SKM-1 (cell line): ENCODE measurements at regions not wholly inside any gene's neighbourhood (a gene's known extent, or its start where the extent isn't known, plus 50 kb on each side); places are given as distances from the start of the nearest gene placed in this dataset.

Experiments
- DNase-seq: peaks from one replicate; lab custom pipeline; 2025; ENCODE audit not compliant: unreplicated experiment; lab: John Stamatoyannopoulos, UW

DNA sequence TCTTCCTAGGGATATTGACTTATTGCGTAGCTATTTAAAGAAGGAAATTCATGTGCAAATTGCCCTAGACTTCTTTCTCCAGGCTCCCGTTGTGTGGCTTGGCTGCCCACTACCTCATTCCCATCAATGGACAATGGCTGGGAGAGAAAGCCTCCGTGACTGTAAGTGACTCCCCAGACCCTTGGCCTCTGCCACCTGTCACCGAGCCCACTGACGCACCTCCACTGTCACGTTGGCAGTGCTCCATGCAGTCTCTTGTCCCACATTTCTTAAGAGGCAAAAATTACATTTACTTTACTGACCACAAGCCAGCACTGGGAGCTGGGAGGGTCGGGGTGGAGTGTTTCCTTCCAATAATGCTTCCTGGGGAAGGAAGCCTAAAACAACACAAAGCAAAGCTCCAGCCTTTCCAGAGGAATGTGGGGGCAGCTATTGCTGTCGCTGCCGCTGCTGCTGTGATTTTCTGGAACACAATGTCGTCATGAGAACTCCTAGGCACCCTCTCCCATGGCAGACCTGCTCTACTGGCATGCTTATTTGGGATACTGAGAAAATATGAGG lies 89.7 kb upstream of the STEAP1B start:
- no peak for DNase-seq

DNA sequence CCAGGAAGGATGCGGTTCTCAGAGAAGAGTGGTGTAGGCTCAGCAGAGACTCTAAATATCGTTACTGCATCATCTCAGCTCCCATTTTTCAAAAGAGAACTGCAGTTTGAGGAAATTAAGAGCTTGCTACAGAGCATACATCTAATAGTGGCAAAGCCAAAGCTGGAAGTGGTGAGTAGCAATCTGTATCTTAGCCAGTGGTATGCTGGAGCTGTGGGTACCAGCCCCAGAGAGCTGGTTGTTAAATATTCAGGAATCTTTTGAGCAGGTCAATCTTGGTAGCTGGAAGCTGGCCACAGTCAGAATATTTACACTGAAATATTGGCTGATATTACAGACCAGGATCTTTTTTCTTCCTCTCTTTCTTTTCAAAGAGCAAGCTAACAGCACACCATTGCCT lies 88.4 kb upstream of the STEAP1B start:
- no peak for DNase-seq

DNA sequence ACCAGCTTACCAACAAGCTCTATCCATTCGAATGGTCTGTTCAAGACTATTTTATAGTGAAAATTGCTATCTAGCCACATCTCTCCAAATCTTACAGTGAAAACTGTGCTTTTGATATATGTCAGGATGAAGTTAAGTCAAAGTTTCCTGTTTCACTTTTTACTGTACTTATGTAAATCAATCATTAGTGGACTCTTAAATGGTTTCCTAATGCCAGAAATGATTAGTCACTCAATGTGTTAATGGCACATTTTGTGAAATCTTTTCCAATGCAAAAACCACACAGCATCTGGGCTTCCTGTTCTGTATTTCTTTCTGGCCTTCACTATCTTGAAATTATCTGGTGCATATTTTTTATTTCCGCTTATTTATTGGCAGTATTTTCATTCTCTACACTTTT lies 87.3 kb upstream of the STEAP1B start:
- DNase-seq: no peak

DNA sequence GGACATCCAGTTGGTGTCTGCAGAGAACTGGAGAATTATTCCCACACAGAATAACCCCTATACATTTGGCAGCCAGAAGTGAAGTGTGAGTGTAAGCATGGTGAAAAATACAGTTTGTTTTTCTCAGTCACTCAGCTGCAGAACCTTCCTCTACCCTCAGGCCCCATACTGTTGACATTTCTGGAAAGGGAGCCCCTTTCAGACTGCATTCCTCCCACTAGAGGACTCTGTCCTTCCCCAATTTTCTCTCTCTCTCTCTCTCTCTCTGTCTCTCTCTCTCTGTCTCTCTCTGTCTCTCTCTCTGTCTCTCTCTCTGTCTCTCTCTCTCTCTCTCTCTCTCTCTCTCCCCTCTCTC lies 86.8 kb upstream of the STEAP1B start:
- DNase-seq: no peak

DNA sequence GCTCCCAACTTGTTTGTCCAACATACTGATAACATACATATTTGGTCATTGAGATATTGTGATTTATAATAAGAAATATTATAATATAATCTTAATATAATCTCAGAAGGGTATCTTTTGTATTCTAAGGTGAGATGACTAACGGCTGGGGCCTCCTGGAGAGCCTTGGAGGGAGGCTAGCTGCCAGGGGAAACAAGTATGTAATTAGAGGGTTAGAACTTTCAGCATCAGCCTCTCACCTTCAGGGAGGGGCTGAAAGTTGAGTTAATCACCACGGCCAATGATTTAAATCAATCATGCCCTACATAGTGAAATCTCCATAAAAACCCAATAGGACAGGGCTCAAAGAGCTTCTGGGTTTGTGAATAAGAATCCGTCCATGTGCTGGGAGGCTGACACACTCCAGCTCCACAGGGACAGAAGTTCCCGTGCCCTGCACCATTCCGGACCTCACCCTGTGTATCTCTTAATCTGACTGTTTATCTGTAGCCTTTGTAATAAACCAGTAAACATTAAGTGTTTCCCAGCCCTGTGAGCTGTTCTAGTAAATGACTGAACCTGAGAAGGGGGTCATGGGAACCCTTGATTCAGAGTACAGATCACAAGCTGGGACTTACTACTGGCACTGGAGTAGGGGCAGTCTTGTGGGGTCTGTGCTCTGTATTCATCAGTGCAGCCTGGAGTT lies 86.3 kb upstream of the STEAP1B start:
- no peak for DNase-seq

DNA sequence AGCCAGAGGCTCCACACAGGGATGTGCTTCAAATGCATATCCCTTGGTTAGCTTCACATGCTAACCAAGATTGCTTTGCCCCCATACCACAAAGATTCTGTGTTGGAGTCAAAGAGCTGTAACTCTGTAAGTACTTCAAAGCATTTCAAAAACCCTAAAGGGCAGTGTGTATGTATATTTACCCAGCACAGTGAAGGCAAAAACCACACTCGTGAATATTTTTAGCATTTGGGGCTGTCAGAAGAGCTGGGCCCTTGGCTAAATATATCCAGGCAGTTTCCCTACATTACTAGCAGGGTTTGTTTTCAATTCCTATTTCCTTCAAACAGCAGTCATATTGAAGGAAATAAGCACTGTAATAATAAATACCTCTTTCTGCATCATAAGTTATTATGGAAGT lies 84.2 kb upstream of the STEAP1B start:
- DNase-seq: no peak

DNA sequence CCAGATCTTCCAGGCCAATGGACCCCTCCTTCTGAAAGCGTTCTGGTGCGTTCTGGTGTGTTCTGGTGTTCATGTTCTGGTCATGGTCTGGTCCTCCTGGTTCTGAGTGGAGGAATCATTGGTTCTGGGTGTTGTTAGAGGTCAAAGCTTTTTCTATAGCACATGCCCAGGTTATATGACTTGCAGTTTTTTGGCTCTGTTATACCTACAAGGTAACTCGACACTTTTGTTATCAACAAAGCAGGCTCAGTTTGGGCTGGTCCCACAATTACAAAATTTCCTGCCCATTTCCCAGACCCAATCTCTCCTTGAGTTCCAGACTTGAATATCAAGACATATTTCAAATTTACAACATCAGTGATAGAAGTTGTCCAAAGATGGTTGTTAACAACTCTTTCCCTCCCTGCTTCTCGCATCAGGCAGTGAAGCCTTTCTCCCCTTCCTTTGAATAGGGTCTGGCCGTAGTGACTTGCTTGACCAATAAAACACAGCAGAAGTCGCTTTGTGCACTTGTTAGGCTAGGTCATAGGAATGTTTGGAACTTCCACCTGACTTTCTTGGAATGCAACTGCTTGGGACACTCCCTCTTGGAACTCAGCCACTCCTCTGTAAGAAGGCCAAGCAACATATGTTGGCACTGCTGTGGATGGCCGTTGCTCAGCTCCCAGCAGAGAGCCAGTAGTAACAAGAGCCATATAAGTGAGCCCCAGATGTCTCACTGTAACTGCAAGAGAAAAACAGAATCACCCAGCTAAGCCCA lies 83.1 kb upstream of the STEAP1B start:
- no peak for DNase-seq

DNA sequence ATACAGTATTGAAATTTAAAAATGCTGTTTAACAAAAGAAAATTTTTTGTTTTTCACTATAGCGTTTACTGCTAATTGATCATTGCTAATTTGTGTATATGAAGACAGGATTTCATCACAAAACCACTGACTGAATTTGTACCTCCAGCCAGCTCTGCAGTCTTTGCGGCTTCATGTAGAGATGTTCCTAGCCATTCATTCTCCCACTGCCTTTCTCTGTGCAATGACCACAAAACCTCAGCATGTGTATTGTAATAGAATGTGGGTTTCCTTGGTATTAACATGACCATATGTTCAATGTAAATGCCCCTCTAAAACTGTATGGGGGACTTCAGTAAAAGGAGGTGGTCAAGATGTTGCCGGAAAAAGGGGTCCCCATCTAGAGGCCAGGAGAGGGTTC lies 81.1 kb upstream of the STEAP1B start:
- DNase-seq: no peak

DNA sequence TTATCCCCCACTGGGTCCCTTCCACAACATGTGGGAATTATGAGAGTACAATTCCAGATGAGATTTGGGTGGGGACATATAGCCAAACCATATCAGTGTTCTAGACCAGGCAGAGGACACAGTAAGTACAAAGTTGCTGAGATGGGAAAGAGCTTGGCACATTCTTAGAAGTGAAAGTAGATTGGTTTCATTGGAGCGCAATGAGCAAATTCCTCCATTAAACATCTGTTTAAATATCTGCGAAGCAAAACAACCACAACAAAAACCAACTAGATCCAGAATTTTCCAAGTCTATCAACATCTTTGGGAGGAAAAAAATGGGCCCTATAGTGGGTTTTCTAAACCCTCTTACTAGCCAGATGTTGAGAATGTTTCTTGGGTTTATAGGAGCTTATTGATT lies 80.0 kb upstream of the STEAP1B start:
- no peak for DNase-seq

DNA sequence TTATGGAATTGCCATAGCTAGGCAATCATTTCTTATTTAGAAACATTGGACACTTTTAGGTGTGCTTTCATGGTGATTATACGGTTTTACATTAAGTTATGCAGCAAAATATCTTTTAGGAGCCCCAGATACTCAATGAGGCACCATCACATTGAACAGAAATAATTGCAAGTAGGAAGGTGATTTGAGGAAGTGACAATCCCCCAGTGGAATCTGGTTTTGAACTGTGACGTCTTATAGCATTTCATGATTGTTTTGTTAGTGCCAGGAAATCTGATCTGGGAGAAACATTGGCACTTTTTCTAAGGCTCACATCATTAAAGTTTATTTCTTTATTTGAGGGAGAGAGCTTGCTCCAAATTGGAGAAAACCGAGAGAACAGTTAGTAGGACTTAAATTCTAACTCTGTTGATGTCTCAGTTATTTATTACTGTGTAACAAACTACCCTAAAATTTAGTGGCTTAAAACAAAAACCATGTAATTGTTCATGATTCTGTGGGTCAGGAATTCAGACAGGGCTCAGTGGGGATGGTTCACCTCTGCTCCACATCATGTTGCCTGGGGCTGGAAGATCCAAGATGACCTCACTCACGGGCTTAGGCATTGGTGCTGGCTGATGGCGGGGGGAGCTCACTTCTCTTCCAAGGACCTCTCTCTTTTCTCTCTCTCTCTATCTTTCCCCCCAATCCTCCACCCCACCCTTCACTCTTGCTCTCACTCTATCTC lies 78.2 kb upstream of the STEAP1B start:
- no peak for DNase-seq

DNA sequence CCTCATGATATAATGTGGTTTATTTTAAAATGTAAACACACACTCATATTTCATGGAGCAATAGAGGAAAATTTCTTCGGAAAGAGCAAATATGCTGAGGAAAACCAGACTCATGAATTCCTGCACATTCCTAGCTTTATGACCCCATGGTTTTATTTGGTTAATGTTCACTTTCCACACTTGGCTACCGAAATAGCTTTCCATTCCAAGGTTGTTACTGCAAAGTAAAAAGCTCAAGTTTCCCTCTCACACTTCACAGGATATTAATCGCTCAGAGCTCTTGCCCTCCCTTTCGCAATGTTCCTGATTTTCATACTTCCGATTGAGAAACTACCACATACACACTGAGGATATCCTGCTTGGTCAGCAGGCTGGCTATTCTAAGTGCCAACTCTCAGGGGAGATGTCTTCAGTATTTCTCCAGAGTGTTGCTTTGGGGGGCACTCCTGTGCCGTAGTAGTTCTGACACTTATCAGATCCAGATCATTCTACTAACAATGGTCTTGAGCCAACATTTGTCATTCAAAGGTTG lies 77.5 kb upstream of the STEAP1B start:
- DNase-seq: peak; percentile 79

DNA sequence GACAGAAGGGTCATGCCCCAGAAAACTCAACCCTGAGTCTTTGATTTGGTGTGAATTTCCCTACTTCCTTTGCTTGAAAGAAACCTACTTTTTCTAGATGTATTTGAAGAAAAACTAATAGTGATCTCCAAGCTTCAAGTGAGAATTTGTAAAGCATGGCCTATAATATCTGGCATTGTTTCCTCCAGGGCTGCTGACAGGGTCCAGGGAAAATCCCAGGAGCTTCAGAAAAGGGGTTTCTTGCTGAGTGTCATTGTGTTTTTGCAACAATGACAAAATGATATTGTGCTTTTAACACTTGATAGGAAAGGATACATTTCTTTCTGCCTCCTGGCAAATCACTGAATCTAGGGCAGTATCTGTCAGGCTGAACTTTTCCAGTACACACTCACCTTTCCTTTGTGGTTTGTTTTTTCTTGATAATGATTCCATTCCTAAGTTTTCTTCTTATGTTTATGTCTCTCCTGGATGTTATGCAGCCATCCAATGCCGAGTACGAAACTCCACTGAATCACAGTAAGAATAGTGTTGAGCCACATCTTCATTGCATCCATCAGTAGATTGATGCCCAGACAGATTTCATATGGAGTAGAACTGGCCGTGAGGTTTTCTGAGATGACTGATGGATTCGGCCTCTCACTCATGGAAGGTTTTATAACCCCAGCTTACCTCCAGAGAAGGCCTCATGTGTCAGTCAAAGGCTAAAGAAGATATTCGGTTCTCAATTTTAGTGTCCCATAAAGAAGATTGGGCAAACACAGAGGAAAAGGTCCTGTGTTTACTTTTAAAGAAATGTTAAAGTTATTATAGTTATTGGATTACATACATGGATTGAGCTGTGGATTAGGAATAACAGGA lies 76.9 kb upstream of the STEAP1B start:
- DNase-seq: no peak

DNA sequence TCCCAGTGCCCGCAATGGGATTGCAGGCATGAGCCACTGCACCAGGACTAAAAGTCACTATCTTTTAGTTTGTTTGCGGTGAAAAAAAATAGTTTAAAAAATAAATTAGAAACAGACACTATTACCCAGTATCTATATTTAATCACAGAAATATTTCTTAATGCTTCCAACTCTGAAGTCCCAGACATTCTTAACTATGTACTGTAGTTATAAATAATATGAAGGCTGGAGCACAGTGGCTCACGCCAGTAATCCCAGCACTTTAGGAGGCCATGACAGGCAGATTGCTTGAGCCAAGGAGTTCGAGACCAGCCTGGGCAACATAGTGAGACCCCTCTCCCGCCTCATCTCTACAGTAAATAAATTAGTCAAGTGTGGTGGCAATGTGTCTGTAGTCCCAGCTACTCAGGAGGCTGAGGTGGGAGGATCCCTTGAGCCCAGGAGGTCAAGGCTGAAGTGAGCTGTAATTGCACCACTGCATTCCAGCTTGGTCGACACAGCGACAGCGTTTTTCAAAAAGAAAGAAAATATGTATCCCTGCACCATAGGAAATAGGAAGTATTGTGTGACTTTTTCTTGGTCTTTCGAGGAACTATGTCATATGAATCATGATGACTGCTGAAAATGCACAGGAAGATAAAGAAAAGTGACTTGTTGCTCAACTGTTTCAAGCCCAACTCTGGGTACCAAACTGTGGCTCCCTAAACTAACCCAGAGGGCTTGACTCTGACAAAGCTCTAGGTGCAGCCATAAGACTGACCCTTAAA lies 74.9 kb upstream of the STEAP1B start:
- DNase-seq: no peak

DNA sequence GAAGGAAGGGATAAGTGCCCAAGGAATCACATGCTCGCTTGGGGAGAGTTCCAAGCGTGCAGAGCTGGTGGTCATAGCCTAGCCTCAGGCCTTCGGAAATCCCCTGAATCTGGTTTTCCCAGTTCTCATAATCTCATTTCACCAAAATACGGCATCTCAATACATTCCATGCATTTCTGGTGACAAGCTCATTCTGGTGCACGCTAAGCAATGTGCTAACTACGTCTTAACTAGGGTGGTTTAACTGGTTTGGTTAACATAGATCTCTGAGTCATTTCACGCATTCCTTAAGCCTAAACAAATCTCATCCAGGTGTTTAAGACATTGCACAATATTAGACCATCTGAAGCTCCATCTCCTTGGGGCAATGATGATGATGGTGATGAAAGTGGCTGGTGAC lies 72.9 kb upstream of the STEAP1B start:
- DNase-seq: no peak

DNA sequence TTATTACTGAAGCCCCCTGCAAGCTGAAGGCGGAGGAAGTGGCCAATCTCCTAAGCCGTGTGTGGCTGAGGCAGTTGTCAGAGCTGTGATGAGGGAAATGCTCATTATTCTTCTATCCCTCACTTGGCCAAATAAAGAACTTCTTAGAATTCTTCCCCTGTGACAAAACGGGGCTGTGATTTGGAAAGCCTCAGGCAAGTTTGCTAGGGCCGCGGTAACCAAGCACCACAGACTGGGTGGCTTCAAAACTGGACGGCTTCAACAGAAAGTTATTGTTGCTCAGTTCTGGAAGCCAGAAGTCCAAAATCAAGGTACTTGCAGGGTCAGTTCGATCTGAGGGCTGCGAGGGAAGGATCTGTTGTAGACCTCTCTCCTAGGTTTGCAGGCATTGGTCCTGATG lies 72.3 kb upstream of the STEAP1B start:
- DNase-seq: no peak

DNA sequence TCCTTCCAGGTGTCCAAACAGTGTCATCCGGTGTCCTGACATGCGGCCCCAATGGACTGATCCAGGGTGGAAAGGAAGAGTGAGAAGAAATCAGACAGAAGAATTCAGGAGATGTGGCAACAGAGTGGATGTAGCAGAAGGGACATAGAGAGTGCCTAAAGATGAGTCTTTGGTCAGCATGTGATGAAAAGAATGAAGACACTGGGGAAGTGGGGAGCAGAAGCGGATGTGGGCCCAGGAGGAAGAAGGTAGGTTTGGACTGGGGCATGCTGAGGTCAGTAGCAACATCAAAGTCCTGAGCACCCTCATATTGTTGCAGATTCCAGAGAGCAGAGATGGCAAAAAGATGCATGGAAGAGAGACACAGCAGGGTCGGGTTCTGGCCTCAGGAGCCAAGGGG lies 71.8 kb upstream of the STEAP1B start:
- no peak for DNase-seq

DNA sequence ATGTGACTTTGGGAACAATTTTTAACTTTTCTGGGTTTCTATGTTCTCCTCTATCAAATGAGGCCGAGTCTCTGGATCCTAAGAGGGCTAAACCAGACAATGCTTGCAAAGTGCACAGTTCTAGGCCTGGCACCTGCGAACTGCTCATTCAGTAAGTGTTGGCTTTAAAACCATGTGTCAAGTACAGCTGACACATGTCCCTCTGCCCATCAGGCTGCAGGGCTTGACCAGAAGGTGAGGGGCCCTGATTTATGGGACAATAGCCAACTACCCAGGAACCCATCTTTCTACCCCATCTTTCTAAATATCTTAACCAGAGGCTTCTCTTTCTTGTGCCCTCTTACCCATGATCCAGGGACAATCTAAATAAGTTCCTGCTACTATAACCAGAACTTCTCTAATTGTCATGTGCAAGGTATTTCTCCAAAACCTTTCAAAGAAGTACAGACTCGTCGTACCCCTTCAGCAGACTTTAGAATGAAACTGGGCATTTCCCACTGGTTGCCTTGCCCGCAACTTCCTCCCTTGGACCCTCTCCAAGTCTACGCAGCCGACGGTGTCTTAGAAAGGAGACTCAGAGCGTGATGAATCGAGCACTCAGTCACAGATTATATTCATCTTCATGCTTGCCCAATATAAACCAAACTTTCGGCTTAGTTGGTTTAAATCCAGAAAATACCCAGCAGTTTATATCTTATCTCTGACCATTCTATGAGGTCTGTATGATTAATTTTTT lies 69.8 kb upstream of the STEAP1B start:
- peak; percentile 26 for DNase-seq

DNA sequence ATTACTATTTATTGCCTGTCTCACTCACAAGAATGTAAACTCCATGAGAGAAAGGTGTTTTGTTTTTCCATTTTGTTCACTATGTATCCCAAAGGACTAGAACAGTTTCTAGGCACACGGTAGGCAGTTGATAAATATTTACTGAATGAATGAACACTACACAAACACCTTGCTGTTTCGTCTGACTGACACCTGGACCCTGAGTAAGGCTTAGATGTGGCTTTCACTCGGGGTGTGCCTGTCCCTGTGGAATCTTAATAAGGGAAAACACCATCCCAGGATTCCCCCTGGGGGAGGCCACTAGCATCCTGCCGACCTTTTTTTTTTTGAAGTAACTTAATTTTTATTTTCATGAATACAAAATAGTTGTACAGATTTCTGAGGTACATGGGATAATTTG lies 66.6 kb upstream of the STEAP1B start:
- no peak for DNase-seq

DNA sequence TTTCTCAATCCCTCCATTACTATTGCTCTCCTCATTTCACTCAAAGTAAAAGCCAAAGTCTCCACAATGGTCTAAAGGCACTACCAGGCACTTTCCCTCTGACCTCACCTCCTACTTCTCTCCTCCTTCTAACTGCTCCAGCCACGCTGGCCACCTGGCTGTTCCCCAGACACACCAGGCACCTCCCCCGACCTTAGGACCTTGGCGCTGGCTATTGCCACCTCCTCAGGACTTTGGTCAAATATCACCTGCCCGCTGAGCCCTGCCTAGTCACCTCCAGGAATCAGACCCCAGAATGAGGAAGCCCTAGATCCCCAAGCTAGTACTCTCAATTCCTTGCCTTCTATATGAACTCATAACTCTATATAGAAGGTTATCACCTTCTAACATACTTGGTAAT lies 66.2 kb upstream of the STEAP1B start:
- no peak for DNase-seq
